ENCODE measurements at regions not wholly inside any gene's neighbourhood (a gene's known extent, or its start where the extent isn't known, plus 50 kb on each side); places are given as distances from the start of the nearest gene placed in this dataset.

DNA sequence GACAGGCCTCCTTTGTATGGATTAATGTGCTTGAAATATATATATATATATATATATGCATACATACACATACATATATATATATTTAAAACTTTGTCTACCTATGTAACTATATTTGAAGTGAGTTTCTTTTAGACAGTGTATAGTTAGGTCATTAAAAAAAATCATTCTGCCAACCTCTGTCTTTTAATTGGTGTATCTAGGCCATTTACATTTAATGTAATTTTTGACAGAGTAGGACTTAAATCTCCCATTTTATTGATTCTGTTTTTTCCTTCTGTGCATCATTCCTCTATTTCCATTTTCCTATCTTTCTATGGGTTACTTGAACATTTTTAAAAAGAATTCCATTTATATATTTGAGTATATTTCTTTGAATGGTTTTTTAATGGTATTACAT is 125.2 kb downstream of the IRF8 start:
- TF ChIP-seq, protein P1, sequence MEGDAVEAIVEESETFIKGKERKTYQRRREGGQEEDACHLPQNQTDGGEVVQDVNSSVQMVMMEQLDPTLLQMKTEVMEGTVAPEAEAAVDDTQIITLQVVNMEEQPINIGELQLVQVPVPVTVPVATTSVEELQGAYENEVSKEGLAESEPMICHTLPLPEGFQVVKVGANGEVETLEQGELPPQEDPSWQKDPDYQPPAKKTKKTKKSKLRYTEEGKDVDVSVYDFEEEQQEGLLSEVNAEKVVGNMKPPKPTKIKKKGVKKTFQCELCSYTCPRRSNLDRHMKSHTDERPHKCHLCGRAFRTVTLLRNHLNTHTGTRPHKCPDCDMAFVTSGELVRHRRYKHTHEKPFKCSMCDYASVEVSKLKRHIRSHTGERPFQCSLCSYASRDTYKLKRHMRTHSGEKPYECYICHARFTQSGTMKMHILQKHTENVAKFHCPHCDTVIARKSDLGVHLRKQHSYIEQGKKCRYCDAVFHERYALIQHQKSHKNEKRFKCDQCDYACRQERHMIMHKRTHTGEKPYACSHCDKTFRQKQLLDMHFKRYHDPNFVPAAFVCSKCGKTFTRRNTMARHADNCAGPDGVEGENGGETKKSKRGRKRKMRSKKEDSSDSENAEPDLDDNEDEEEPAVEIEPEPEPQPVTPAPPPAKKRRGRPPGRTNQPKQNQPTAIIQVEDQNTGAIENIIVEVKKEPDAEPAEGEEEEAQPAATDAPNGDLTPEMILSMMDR (IDR thresholded peaks at IDR 0.05) = no peak
- no peak for TF ChIP-seq POLR2A (IDR thresholded peaks at IDR 0.05)

All from testis (tissue), 2 donors.